GM21737 (cell line): ENCODE measurements at regions not wholly inside any gene's neighbourhood (a gene's known extent, or its start where the extent isn't known, plus 50 kb on each side); places are given as distances from the start of the nearest gene placed in this dataset.
"Not testable (repeated sequence)": the region's sequence is repeated elsewhere in the genome, so short reads cannot be mapped to it uniquely, and the experiment has no call there.

Source experiments
- ATAC-seq: cut with Tn5 transposase; IDR thresholded peaks from one replicate; pipeline ENCODE4 v1.9.1; 2021; ENCODE audit warnings: mild to moderate bottlenecking, moderate library complexity; ENCODE audit not compliant: unreplicated experiment

GRCh38 chr18:76052227-76052595 is 442.8 kb downstream of the ZNF516 start:
- ATAC-seq, result no peak

- ATAC-seq, result no peak
Measured at GRCh38 chr18:76051396-76052226, 443.4 kb downstream of the ZNF516 start.

- ATAC-seq, result no peak
Measured at GRCh38 chr18:76046221-76046620, 448.8 kb downstream of the ZNF516 start.

GRCh38 chr18:76042511-76042910 is 452.5 kb downstream of the ZNF516 start:
- no peak for ATAC-seq

- no peak for ATAC-seq
Measured at GRCh38 chr18:76018210-76018609, 476.8 kb downstream of the ZNF516 start.

- no peak for ATAC-seq
Measured at GRCh38 chr18:76013057-76013456, 482.0 kb downstream of the ZNF516 start.

GRCh38 chr18:76005632-76006208 is 489.3 kb downstream of the ZNF516 start:
- ATAC-seq, result no peak

- not testable (repeated sequence) for ATAC-seq
Measured at GRCh38 chr18:75987913-75988312, 507.1 kb downstream of the ZNF516 start.

- ATAC-seq, result no peak
Measured at GRCh38 chr18:75984853-75985252, 510.2 kb downstream of the ZNF516 start.

GRCh38 chr18:75981102-75981501 is 513.9 kb downstream of the ZNF516 start:
- ATAC-seq, result no peak

GRCh38 chr18:75977081-75977480 is 518.0 kb downstream of the ZNF516 start:
- ATAC-seq, result no peak

- ATAC-seq, result no peak
Measured at GRCh38 chr18:75970212-75970611, 524.8 kb downstream of the ZNF516 start.

GRCh38 chr18:75966431-75966830 is 528.6 kb downstream of the ZNF516 start:
- ATAC-seq, result no peak

GRCh38 chr18:75962036-75962572 is 532.9 kb downstream of the ZNF516 start:
- ATAC-seq, result no peak

GRCh38 chr18:75960356-75960755 is 532.9 kb upstream of the SMIM21 start:
- not testable (repeated sequence) for ATAC-seq

GRCh38 chr18:75959150-75959549 is 531.6 kb upstream of the SMIM21 start:
- ATAC-seq, result no peak

- no peak for ATAC-seq
Measured at GRCh38 chr18:75958683-75959082, 531.2 kb upstream of the SMIM21 start.

- ATAC-seq, result no peak
Measured at GRCh38 chr18:75945265-75945933, 517.9 kb upstream of the SMIM21 start.

- no peak for ATAC-seq
Measured at GRCh38 chr18:75937306-75937705, 509.8 kb upstream of the SMIM21 start.

- no peak for ATAC-seq
Measured at GRCh38 chr18:75936862-75937261, 509.4 kb upstream of the SMIM21 start.

GRCh38 chr18:75931079-75931478 is 503.6 kb upstream of the SMIM21 start:
- ATAC-seq, result no peak

- no peak for ATAC-seq
Measured at GRCh38 chr18:75928706-75929105, 501.2 kb upstream of the SMIM21 start.
